GM12864 (cell line): ENCODE measurements at regions not wholly inside any gene's neighbourhood (a gene's known extent, or its start where the extent isn't known, plus 50 kb on each side); places are given as distances from the start of the nearest gene placed in this dataset.

Source experiments
- DNase-seq: peaks from one replicate; pipeline ENCODE4 v3.0.0-alpha.2; 2011; ENCODE audit warnings: low read depth
- H3K4me3 ChIP-seq: 2 replicates; pipeline ENCODE4 v1.5.1; 2011; ENCODE audit warnings: mild to moderate bottlenecking, low read depth, low read length, control low read depth
- TF ChIP-seq, protein P1 (sequence below): IDR thresholded peaks from 2 replicates; pipeline ENCODE4 v1.5.1; 2011; ENCODE audit warnings: low read depth, mild to moderate bottlenecking, moderate library complexity, low read length, control low read depth, inconsistent platforms; ENCODE audit errors: missing control alignments

DNA sequence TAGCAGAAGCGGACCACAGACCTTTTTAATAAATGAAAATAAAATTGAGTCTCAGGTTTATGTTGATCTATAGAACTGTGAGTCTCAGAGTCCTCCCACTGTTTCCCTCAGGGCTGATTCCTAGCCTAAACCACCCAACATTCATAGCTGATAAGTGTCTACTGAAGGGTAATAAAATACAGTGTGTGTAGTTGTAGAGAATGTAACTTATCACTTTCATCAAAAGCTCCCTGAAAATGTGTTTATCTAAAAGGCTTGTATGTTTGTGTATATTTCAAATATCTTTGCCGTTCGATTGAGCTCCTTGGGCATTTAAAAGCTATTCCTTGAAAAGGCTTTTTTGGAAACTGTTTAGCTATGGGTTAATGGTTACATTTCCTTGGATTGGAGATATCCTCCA is 740.3 kb upstream of the SOX9 start:
- no peak overlapping the region for H3K4me3 ChIP-seq
- no peak for DNase-seq
- TF ChIP-seq, protein P1, sequence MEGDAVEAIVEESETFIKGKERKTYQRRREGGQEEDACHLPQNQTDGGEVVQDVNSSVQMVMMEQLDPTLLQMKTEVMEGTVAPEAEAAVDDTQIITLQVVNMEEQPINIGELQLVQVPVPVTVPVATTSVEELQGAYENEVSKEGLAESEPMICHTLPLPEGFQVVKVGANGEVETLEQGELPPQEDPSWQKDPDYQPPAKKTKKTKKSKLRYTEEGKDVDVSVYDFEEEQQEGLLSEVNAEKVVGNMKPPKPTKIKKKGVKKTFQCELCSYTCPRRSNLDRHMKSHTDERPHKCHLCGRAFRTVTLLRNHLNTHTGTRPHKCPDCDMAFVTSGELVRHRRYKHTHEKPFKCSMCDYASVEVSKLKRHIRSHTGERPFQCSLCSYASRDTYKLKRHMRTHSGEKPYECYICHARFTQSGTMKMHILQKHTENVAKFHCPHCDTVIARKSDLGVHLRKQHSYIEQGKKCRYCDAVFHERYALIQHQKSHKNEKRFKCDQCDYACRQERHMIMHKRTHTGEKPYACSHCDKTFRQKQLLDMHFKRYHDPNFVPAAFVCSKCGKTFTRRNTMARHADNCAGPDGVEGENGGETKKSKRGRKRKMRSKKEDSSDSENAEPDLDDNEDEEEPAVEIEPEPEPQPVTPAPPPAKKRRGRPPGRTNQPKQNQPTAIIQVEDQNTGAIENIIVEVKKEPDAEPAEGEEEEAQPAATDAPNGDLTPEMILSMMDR: no peak

DNA sequence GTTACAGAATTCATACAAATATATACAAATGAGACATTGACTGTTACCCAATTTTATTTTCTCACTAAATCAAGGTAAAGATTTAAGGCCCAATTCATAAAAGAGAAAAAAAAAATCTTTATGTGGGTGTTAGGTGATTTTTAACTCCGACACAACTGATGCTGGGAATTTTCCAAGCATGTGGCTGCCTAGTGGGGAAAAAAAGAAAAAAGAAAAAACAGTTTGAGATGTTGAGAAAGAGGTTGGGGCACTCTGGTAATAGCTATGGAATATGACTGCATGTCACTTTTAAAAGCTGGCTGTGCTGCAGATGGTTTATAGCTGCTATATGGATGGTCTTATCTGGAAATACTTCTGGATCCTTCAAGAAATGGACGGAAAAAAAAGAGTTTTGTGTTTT is 739.9 kb upstream of the SOX9 start:
- no peak for DNase-seq
- H3K4me3 ChIP-seq: no peak overlapping the region
- TF ChIP-seq, protein P1: no peak

DNA sequence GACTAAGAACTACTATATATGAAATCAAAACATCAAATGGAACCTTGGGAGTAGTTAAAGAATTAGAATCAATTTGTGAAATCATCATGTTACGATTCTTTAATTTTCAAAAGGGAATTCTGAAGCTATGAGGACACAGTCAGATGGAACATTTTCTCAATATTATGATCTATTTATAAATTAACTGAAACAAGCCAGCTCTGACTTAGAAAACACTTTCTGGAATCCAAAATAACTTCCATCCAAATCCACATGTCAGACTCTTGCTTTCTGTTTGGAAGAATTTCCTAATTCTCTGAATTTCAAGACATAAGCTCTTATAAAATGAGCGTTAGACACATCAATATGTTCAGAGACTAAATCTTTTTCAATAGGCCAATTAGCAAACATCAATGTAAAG is 737.7 kb upstream of the SOX9 start:
- DNase-seq: no peak
- H3K4me3 ChIP-seq: no peak overlapping the region
- TF ChIP-seq, protein P1: no peak

DNA sequence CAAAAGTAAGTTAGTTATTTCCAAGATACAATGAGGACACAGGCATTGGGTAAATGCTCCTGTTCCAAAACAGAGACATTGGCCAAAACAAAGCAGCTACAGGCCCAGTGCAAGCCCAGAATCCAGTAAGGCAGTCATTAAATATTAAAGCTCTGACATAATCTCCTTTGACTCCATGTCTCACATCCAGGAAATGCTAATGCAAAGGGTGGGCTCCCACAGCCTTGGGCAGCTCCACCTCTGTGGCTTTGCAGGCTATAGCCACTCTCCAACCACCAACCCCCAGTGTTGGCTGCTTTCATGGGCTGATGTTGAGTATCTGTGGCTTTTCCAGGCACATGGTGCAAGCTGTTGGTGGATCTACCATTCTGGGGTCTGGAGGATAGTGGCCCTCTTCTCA is 733.4 kb upstream of the SOX9 start:
- no peak for DNase-seq
- TF ChIP-seq, protein P1: no peak
- H3K4me3 ChIP-seq: no peak overlapping the region

DNA sequence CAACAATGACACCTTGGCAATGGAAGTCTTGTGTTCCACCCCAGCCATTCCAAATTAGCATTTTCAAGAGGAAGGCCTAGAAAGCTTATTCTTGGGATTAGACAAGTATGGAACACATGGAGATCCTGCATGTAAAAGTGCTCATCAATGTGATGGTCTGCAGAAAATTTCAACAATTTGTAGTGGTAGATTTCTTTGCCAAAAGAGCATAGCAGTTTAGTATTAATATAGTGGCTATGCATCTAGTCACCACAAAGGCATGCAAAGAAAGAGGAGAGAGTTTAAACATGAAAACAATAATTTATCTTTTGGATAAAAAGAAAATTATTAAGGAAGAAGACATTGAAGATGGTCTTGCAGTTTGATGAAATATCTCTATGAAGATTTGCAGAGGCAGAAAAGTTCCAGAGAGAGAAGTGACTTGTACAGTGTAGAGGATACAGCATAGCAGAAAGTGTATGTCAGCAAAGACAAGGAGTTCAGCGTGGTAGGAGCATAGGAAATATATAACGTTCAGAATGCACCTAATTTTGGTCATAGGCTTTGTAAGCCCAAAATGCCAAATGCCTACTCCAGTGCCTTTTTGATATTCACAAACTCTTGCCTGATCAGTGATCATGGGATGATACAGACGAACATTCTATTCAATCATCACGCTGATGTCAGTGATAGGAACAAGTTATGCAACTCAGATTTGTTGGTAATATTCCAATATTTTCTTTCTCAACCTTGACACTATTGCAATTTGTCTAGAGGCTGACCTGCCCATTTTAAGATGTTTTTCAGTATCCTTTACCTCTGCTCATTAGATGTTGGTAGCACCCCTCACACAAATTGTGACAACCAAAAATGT is 727.9 kb upstream of the SOX9 start:
- TF ChIP-seq, protein P1: no peak
- H3K4me3 ChIP-seq: no peak overlapping the region
- no peak for DNase-seq

DNA sequence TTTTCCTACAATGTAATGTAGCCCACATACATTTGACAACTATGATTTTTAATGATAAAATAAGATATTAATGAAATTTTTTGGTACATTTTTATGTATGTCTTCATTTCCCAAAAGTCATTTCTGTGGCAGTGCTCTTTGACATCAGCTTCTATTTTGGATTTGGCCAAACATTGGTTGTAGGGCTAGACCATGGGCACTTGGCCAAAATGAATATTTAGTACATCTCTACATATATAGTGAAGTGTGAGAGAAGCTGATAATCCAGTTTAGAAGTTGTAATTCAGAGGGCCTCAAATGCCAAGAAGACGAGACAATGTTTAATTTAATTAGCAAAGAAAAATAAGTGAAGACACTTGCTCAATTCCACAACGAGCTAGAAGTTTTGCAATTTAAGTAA is 724.9 kb upstream of the SOX9 start:
- no peak overlapping the region for H3K4me3 ChIP-seq
- TF ChIP-seq, protein P1: no peak
- DNase-seq: no peak

DNA sequence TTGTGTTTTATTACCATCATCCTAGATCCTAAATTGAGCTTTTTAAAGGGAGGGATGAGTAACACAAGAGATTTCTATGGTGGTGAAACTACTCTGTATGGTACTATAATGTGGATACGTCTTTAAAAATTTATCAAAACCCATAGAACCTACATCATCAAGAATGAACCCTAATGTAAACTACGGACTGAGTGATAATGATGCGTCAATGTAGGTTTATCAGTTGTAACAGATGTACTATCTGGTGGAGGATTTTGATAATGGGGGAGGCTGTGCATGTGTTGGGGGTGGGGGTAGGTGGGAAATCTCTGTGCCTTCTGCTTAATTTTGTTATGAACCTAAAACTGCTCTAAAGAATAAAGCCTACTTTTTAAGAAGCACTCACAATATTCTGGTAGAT is 724.1 kb upstream of the SOX9 start:
- no peak overlapping the region for H3K4me3 ChIP-seq
- TF ChIP-seq, protein P1: no peak
- no peak for DNase-seq
